ENCODE measurements at regions not wholly inside any gene's neighbourhood (a gene's known extent, or its start where the extent isn't known, plus 50 kb on each side); places are given as distances from the start of the nearest gene placed in this dataset.
"Not testable (repeated sequence)": the region's sequence is repeated elsewhere in the genome, so short reads cannot be mapped to it uniquely, and the experiment has no call there.

DNA sequence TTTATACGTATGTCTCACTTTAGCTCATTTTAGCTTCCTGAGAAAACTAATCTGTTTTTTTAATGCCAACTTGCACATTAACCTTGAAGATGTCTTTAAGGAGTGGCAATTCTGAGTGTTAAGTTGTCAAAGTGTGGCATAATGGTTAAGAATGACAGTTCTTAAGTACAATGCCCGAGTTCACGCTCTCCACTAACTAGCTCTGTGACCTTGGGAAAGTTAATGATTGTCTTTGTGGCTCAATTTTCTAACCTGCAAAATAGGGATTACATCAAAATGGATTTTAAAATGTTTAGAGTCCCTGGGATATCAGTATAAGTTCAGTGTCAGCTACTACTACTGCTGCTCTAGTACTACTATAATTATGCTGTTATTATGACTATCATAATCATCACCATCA is 409.7 kb downstream of the SOCS6 start:
- DNase-seq (ENCODE audit: low read depth in 1 of 2, low spot score in 1 of 2) = no peak

DNA sequence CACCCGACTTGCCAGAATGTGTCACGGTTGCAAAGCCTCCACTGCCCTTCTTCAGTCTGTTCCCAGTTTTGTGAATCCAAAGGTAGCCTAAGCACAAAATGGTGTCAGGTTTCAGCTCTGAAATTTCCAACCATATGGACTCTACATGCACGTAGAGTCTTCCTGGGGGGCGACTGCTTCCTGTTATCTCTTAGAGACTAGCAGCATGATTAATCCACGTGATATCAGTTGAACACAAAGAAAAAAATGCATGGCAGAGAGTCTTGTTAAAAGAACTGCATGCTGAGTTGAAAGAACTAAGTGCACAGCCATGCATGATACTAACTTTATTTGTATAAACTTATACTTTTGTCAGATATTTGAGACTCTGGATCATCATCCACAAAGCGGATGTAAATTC is 404.4 kb downstream of the SOCS6 start:
- no peak for DNase-seq (ENCODE audit: low read depth in 1 of 2, low spot score in 1 of 2)

DNA sequence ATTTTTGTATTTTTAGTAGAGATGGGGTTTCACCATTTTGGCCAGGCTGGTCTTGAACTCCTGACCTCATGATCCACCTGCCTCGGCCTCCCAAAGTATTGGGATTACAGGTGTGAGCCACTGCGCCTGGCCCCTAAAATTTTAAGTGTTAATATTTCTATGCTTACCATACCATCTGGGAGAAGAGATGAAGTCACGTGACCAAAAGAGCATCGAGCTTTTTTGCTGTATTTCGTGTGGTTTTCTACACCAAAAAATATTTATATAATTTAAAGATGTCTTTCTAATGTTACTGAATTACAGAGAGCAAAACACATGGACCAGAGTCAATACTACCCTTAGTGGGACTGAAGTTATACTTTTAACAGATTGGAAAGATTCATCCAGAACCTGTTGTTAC is 400.9 kb downstream of the SOCS6 start:
- DNase-seq (ENCODE audit: low read depth in 1 of 2, low spot score in 1 of 2) = not testable (repeated sequence)

DNA sequence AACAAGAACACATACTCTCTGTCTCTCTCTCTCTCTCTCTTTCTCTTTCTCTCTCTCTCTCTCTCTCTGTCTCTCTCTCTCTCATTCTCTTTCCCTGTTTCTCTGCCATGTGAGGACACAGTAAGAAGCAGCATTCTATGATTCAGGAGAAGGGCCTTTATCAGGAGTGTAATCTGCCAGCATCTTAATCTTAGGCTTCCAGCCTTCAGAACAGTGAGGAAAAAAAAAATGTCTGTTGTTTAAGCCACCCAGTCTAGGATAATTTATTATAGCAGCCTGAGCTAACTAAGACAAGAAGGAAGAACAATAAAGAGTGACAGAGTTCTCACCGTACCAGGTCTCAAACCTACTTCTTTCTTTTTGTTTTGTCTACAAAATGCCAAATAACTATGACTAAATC is 399.4 kb downstream of the SOCS6 start:
- DNase-seq (ENCODE audit: low read depth in 1 of 2, low spot score in 1 of 2) = no peak

DNA sequence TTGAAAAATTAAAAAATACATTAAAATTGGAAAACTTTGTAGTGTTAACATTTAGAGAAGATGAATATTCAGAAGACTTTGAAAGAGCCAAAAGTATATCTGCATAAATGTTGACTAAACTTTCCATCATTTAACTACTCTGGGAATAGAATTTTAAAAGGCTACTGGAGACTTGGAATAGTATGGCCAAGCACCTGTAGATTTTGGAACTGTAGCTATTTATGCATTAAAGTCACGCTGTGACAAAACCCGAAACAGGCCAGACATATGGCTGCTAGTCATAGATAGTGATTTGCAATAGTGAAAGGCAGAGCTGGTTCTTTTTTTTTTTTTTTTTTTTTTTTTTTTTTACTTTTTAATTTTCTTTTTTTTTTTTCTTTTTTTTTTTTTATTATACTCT is 396.0 kb downstream of the SOCS6 start:
- DNase-seq (ENCODE audit: low read depth in 1 of 2, low spot score in 1 of 2) = no peak

DNA sequence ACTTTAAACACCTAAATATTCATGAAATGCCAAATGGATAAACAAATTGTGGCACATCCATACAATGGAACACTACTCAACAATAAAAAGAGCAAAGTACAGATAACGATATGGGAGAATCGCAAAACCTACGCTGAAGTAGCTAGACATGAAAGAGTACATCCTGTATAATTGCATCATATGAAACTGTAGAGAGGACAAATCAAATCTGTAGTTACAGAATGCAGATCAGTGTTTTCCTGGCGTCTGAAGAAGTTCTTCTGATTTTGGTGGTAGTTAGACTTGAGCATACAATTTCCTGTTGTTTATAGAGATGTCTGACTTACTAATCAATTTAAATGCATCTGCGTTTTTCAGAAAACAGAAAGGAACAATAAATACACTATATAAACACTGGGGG is 394.4 kb downstream of the SOCS6 start:
- no peak for DNase-seq (ENCODE audit: low read depth in 1 of 2, low spot score in 1 of 2)

DNA sequence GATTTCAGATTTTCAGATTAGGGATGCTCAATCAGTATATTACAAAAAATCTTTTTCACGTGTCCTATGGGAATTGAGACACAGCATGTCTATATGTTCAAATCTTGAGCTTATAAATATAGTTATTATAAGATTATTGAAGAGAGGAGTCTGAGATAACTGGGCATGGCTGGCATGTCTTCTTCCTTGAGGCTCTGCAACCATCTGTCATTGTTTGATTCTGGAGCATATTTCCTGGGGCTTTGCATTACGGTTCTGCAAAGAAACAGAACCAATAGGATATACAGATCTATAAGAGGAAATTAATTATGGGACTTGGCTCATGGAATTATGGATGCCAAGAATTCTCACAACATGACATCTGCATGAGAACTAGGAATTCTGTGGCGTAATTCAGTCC is 386.1 kb downstream of the SOCS6 start:
- DNase-seq (ENCODE audit: low read depth in 1 of 2, low spot score in 1 of 2) = no peak

DNA sequence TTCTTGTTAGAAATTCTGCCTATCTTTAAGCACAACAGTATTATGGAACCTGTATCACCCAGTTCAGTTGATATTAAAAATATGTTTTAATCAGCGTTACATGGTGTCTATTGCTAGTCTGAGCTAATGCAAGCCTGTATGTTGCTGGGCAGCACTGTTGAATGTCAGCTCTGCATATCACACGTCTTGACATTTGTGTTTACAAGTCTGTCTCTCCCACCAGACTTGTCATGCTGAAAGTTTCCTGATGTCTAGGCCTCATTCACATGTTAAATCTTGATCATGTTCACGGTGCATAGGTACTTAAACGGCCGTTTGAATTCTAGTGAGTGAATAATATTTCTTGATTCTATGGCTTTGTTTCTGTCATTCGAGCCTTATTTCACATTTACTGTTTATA is 385.0 kb downstream of the SOCS6 start:
- DNase-seq (ENCODE audit: low read depth in 1 of 2, low spot score in 1 of 2) = no peak

DNA sequence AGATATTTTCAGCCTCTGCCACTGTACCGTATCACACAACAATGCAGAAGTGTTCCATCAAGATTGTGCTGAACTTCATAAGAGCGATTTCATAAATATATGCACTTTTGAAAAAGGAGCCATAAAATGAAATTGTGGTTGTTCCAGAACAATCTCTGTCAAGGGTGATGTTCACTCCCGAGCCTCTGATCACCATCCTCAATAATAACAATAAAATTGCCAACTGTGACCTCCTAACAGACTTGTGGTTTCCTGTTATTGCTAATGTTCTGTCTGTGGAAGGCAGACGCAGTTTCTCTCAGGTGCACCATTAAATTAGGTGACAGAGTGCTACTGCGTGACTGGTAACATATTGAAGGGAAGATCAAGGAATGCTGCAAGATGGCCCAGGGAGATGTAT is 383.7 kb downstream of the SOCS6 start:
- no peak for DNase-seq (ENCODE audit: low read depth in 1 of 2, low spot score in 1 of 2)

DNA sequence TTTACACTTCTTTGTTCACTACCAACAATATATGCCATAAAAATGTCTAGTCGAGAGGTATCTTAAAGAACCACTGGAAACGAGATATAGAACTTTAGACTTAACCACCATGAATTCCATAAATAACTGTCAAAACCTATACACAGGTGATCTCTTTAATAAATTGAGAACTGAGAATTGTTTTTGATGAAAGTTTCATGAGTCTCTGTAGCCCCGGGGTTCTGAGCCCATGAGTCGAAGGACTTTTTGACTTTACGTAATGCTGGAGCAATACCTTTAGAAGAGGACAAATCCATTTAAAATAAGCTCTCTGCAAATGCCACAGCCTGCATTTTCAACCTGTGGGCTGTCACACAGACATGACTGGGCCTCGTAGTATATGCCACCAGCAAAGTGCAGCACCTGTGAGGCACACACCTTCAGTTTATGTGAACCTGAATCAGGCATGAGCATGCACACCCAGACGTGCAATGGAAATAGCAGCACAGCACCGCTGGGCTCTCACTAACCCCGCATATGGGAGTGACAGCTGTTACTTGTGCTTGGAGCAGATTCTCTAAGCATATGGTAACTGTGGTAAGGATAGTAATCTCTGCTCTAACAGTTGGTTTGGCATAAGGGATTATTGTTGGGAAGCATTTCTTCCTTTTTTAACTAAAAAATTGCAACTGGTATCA is 383.2 kb downstream of the SOCS6 start:
- no peak for DNase-seq (ENCODE audit: low read depth in 1 of 2, low spot score in 1 of 2)

DNA sequence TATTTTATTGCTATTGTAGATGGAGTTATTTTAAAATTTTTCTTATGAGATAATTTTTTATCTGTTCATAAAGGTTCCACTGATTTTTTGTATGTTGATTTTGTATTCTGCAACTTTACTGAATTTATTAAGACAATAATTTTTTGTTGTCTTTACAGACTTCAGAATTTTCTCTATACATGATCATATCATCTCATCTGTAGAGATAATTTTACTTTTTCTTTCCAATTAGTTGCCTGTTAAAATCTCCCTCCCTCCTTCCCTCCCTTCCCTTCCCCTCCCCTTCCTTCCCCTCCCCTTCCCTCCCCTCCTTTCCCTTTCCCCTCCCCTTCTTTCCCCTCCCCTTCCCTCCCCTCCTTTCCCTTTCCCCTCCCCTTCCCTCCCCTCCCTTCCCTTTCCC is 378.1 kb downstream of the SOCS6 start:
- no peak for DNase-seq (ENCODE audit: low read depth in 1 of 2, low spot score in 1 of 2)

DNA sequence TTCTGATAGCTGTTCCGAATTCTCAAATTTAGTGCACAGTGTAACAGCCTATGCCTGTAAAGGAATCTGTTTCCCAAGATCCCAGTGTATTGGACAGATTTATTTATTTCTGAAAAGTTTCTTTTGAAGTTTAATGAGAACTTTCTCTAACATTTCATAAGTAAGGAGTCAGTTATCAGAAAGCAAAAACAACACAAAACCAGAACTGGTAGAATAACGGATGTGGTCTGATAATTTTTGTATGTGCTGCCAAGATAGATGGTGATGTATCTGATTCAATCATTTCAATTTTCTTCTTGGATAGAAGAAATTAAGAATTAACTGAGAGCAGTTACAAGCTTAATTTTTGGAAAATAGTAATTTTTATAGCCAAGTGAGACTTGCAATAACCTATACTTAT is 374.3 kb downstream of the SOCS6 start:
- no peak for DNase-seq (ENCODE audit: low read depth in 1 of 2, low spot score in 1 of 2)

DNA sequence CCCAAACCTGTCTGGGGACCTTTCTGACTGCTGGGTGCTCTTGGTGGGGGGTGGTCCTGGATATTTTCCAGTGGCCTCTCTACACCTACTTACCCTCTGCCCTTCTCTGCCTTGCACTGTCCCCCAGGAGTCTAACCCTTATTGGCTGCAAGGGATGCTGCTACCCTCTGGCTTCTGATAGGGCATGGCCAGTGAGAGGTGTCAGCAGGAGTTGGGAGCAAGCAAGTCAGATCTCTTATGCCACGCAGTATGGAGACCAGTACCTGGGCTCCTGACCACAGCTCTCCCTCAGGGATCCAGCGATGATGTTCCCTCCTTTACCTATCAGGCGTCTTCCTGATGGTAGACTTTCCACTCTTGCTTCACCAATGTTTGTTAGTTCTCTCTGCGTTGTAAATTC is 373.7 kb downstream of the SOCS6 start:
- no peak for DNase-seq (ENCODE audit: low read depth in 1 of 2, low spot score in 1 of 2)

DNA sequence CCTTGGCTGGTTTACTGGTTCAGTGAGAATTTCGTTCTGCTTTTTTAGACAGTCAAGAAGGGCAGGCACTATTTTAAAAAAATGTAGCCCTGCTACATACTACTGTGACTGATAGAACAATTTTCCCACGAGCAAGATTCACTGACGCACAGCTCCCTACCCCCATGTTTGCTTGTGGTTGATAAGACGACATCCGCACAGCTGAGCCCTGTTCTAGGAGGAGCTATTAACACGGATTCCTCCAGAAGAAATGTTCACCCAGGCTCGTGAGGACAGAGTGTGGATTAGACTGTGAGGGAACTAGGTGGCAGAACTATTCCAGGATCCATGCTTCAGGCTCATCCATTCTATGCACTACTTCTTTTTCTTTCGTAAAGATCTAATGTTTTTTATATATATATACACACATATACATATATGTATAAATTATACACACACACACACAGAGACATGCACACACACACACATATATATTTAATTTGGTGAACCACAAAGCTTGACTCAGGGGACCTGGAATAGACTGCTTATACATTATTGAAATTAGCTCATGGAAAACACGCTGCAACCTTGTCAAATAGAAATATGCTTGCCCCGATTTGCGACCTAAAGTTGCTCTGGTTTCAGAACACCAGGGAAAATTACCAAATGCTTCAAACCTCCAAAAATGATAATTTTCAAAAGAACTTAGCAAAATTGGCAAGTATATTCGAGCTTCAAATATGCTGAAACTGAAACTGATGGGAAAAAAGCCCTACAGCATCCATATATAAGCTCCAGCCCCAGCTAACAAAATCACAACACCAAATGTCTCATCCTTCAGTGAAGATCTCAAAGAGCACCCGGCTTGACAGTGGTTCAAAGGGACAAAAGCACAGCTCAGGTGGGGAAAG is 370.4 kb downstream of the SOCS6 start:
- DNase-seq (ENCODE audit: low read depth in 1 of 2, low spot score in 1 of 2) = no peak

DNA sequence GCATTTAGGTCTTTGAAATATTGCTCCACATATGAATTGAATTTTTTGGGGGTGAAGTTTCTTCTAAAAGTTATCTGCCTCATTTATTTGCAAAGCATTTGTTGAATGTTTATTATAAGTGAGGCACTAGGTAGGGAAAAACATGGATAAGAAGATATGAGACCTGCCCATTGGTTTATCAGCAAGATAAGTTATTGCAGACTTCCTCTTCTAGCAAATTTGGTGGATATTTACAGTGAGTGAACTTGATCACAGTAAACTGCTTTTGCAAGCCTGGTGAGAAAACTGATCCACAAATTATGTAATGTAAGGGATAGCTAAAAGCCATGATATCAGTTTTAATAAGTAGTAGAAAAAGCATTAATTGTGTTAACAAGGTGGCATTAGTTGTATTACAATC is 364.8 kb downstream of the SOCS6 start:
- no peak for DNase-seq (ENCODE audit: low read depth in 1 of 2, low spot score in 1 of 2)

DNA sequence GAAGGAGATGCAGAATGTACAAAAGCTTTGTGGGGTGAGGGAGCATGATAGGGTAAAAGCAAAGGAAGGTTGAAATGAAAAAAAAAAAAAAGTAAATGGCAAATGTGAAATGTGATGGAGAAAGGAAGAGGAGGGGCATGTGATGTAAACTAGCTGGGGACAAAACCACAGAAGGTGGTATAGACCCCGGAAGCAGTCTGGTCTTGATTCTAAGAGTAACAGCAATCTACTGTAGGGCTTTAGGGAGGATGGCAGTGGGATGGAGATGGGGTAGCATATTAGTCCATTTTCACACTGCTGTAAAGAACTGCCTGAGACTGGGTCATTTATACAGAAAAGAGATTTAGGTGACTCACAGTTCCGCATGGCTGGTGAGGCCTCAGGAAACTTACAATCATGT is 362.0 kb downstream of the SOCS6 start:
- DNase-seq (ENCODE audit: low read depth in 1 of 2, low spot score in 1 of 2) = no peak

DNA sequence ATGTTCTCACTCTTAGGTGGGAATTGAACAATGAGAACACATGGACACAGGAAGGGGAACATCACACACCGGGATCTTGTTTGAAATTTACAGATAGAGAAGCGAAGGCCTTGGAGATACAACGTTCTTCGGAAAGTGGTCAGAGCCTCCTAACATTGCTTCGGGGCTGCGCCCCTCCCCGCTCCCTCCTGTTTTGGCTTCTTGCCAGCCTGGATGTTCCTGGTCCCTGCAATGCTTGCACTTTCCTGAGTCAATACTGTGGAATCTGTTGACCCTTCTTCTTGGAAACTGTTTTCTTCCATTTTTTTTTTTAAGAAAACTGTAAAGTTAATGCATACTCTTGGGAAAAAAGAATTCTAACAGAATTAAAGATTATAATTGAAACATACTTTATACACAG is 360.8 kb downstream of the SOCS6 start:
- no peak for DNase-seq (ENCODE audit: low read depth in 1 of 2, low spot score in 1 of 2)

DNA sequence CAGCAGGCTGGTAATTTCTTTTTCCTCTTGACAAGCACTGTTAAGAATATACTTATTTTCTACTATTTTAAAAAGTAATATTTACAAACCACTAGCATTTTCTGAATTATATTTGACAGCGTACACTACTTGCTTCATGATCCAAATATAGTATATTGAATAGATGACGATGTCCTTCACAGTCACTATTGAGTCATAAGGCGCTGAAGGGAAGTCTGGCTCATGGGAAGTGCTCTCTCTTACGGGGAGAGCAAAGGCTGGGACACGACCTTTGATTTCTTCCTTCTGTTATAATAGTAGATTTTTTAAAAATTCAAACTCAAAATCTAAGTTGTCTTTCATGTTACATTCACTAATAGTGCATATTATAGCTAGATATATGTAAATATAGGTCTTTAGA is 357.1 kb downstream of the SOCS6 start:
- no peak for DNase-seq (ENCODE audit: low read depth in 1 of 2, low spot score in 1 of 2)

DNA sequence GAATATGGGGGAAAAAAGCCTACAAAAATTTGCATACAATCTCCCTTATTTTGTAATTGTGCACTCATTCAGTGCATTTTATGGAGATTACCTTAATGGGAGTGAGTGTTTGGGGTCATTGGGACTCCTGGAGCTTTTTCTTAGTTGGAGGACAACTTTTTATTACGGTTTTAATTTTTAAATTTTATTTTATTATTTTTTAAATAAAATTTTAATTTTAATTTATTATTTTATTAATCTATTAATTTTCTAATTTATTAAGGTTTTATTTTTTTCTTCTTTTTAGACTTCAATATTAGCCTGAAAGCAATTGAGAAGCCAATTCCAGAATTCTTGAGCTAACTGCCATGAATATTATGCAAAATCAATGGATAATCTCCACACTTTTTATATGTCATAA is 355.0 kb downstream of the SOCS6 start:
- no peak for DNase-seq (ENCODE audit: low read depth in 1 of 2, low spot score in 1 of 2)

DNA sequence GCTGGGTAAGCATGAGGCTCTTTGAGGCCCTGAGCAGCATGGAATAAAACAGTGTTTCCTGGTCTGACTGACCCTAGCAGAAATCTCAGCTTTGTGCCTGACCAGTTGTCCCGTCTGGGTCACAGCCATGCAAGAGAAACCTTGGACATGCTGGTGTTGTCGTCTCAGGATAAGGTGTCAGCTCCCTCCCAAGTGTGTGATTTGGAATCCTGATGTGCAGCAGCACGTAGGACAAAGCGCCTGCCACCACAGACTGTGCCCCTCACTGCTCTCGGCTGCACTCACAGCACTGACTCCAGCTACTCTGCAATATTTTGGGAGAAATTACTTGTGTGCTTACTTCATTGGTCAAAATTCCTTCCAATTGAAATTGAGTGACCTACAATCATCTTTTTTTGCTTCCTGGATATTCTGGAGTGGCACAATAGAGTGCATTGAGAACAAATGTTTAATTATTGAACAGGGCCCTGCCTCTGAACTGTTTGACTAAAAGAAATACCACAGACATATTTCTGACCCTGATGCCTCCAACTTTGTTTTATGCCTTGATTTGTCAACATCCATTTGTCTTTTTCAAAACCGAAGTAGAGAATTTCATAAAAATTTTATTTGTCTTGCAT is 352.4 kb downstream of the SOCS6 start:
- no peak for DNase-seq (ENCODE audit: low read depth in 1 of 2, low spot score in 1 of 2)

DNA sequence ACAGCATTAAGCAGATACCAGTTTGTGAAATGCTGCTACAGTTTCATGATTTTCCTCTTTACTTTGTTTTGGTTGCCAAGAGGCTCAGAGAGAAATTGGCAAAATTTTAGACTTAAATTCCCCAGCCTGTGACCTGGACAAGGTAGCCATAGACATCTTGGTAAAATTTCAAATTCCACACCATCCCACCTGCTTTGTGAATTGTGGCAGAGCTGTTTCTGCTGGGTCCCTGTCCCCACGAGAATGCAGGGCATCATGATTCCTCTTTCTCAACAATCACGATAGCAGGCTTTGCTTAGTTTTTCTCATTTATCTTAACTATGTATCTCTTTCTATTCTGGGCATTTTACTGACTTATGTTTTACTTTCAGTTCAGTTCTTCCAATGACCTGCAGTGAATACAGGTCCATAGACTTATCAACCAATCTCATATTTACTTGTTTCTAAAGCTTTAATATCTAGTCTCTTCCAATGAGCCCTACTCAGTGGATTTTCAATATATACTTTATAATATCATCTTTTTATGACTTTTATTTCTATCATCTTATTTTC is 351.6 kb downstream of the SOCS6 start:
- no peak for DNase-seq (ENCODE audit: low read depth in 1 of 2, low spot score in 1 of 2)

DNA sequence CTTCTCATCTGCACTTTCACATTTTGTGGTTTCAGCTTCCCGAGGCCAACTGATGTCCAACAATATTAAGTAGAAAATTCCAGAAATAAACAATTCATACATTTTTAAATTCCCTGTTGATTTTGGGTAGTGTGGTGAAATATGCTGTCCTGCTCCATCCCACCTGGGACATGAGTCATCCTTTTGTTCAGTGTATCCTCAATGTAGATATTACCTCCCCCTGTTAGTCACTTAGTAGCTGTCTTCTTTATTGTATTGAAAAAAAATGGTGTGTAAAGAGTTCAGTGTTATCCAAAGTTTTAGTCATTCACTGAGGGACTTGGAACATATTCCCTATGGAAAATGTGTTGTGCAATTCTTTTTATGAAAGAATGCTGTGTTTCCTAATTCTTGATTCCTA is 348.1 kb downstream of the SOCS6 start:
- no peak for DNase-seq (ENCODE audit: low read depth in 1 of 2, low spot score in 1 of 2)
